ENCODE measurements at regions not wholly inside any gene's neighbourhood (a gene's known extent, or its start where the extent isn't known, plus 50 kb on each side); places are given as distances from the start of the nearest gene placed in this dataset.

DNA sequence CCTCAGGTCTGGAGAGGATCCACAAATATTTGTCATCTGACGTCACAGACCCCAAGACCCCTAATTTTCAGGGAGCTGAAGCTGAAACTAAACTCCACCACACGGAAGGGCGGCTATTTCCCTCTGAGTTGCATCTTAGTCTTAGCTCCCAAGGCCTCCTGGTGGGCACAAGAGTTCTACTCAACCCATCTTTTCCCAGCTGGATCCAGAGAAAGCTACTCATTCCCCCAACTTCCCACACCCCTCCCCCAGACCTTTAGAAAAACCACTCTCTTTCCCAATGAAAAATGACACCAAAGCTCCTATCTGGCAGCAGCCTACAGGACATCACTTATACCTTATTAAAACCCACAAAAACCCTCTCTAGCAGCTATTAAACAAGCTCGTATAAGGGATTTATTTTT, 67.1 kb upstream of the SLC1A1 start:
- ChIA-PET CTCF (interaction anchor here (0.7 kb wide), 2 partner anchors 19 to 29 kb away, joined by 3 to 4 read pairs; no protein-coding TSS in a partner anchor), POLR2A (no interaction called here)
- TF ChIP-seq LEF1 (IDR thresholded peaks at IDR 0.05; ENCODE audit: borderline replicate concordance) (no peak), ZNF384 (IDR thresholded peaks at IDR 0.05) (peak; percentile 54), CTBP1 (IDR thresholded peaks at IDR 0.05; ENCODE audit: borderline replicate concordance) (peak; percentile 80), HDGF (IDR thresholded peaks at IDR 0.05; ENCODE audit: borderline replicate concordance) (no peak), FOXM1 (IDR thresholded peaks at IDR 0.05; ENCODE audit: borderline replicate concordance) (no peak), PKNOX1 (IDR thresholded peaks at IDR 0.05) (peak; percentile 69), TARDBP (IDR thresholded peaks at IDR 0.05) (no peak)
- peak; percentile 29 for DNase-seq (ENCODE audit: extremely low spot score)

- DNase-seq (ENCODE audit: extremely low spot score): no peak
- TF ChIP-seq SP1 (IDR thresholded peaks at IDR 0.05) (no peak), FOXK2 (IDR thresholded peaks at IDR 0.05) (no peak), BHLHE40 (IDR thresholded peaks at IDR 0.05; ENCODE audit: borderline replicate concordance) (no peak)
Observed at GRCh38 chr9:4422495-4422894, 67.8 kb upstream of the SLC1A1 start.

DNA sequence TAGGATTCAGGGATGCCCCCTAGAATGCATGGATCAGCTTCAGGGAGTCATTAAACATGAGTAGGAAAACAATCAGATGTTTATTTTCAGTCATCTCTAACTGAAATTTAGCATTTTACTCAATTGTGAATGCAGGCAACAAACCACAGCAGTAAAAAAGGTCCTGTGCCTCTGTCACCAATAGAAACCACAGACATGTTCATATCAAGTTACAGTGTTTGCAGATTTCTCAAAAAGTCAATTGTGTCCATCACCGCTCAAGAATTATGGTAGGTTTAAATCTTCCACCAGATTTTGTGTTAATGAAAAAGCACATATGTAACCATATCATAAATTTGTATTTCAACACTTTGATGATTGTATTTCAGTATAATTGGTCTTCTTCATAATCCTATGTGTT, 68.4 kb upstream of the SLC1A1 start:
- ChIA-PET CTCF (no interaction called here), POLR2A (no interaction called here)
- DNase-seq (ENCODE audit: extremely low spot score): no peak
- peak; percentile 80 for TF ChIP-seq PKNOX1 (IDR thresholded peaks at IDR 0.05)
- TF ChIP-seq FOXM1 (IDR thresholded peaks at IDR 0.05; ENCODE audit: borderline replicate concordance): no peak

More at GRCh38 chr9:4422495-4422894, 67.8 kb upstream of the SLC1A1 start:
- POLR2A ChIA-PET: no interaction called here
- CTCF ChIA-PET: no interaction called here

- TF ChIP-seq ZNF384 (IDR thresholded peaks at IDR 0.05) (no peak), ARNT (IDR thresholded peaks at IDR 0.05) (no peak), BHLHE40 (IDR thresholded peaks at IDR 0.05; ENCODE audit: borderline replicate concordance) (no peak), LEF1 (IDR thresholded peaks at IDR 0.05; ENCODE audit: borderline replicate concordance) (no peak), PKNOX1 (IDR thresholded peaks at IDR 0.05) (no peak), CTBP1 (IDR thresholded peaks at IDR 0.05; ENCODE audit: borderline replicate concordance) (no peak), FOXA1 (IDR thresholded peaks at IDR 0.05) (no peak), L3MBTL2 (conservative IDR thresholded peaks at IDR 0.05) (no peak), TARDBP (IDR thresholded peaks at IDR 0.05) (no peak), FOXM1 (IDR thresholded peaks at IDR 0.05; ENCODE audit: borderline replicate concordance) (no peak), FOXK2 (IDR thresholded peaks at IDR 0.05) (no peak), SUZ12 (IDR thresholded peaks at IDR 0.05) (no peak), ELF4 (IDR thresholded peaks at IDR 0.05) (no peak), SP1 (IDR thresholded peaks at IDR 0.05) (no peak), NFRKB (IDR thresholded peaks at IDR 0.05) (no peak), HDGF (IDR thresholded peaks at IDR 0.05; ENCODE audit: borderline replicate concordance) (no peak)
- ChIA-PET CTCF (no interaction called here), POLR2A (no interaction called here)
- no peak for DNase-seq (ENCODE audit: extremely low spot score)
Observed at GRCh38 chr9:4420351-4420750, 69.9 kb upstream of the SLC1A1 start.

- ChIA-PET POLR2A (no interaction called here), CTCF (no interaction called here)
- no peak for TF ChIP-seq ZNF384 (IDR thresholded peaks at IDR 0.05)
- TF ChIP-seq CTBP1 (IDR thresholded peaks at IDR 0.05; ENCODE audit: borderline replicate concordance): no peak
- TF ChIP-seq SP1 (IDR thresholded peaks at IDR 0.05): no peak
- no peak for TF ChIP-seq FOXK2 (IDR thresholded peaks at IDR 0.05)
- TF ChIP-seq NFRKB (IDR thresholded peaks at IDR 0.05): no peak
- no peak for TF ChIP-seq ELF4 (IDR thresholded peaks at IDR 0.05)
- no peak for TF ChIP-seq TARDBP (IDR thresholded peaks at IDR 0.05)
- no peak for TF ChIP-seq FOXA1 (IDR thresholded peaks at IDR 0.05)
- TF ChIP-seq LEF1 (IDR thresholded peaks at IDR 0.05; ENCODE audit: borderline replicate concordance): no peak
- DNase-seq (ENCODE audit: extremely low spot score): no peak
Observed at GRCh38 chr9:4417578-4418325, 72.5 kb upstream of the SLC1A1 start.

- DNase-seq (ENCODE audit: extremely low spot score): no peak
- POLR2A ChIA-PET: no interaction called here
- TF ChIP-seq BHLHE40 (IDR thresholded peaks at IDR 0.05; ENCODE audit: borderline replicate concordance): no peak
- no peak for TF ChIP-seq PKNOX1 (IDR thresholded peaks at IDR 0.05)
- no peak for TF ChIP-seq FOXM1 (IDR thresholded peaks at IDR 0.05; ENCODE audit: borderline replicate concordance)
- no peak for TF ChIP-seq L3MBTL2 (conservative IDR thresholded peaks at IDR 0.05)
- no peak for TF ChIP-seq LEF1 (IDR thresholded peaks at IDR 0.05; ENCODE audit: borderline replicate concordance)
- no peak for TF ChIP-seq ELF4 (IDR thresholded peaks at IDR 0.05)
- TF ChIP-seq ZNF384 (IDR thresholded peaks at IDR 0.05): no peak
- no peak for TF ChIP-seq HDGF (IDR thresholded peaks at IDR 0.05; ENCODE audit: borderline replicate concordance)
- TF ChIP-seq NFRKB (IDR thresholded peaks at IDR 0.05): no peak
- TF ChIP-seq FOXA1 (IDR thresholded peaks at IDR 0.05): no peak
- TF ChIP-seq SP1 (IDR thresholded peaks at IDR 0.05): no peak
- TF ChIP-seq TARDBP (IDR thresholded peaks at IDR 0.05): no peak
- no peak for TF ChIP-seq CTBP1 (IDR thresholded peaks at IDR 0.05; ENCODE audit: borderline replicate concordance)
- TF ChIP-seq ARNT (IDR thresholded peaks at IDR 0.05): no peak
- no peak for TF ChIP-seq FOXK2 (IDR thresholded peaks at IDR 0.05)
- TF ChIP-seq SUZ12 (IDR thresholded peaks at IDR 0.05): no peak
- CTCF ChIA-PET: no interaction called here
Observed at GRCh38 chr9:4416467-4416866, 73.8 kb upstream of the SLC1A1 start.
